ENCODE measurements at regions not wholly inside any gene's neighbourhood (a gene's known extent, or its start where the extent isn't known, plus 50 kb on each side); places are given as distances from the start of the nearest gene placed in this dataset.

GRCh38 chr1:117268535-117269455 is 58.1 kb upstream of the VTCN1 start:
- H3K9me3 ChIP-seq (ENCODE audit: low read depth, low read length), result no peaks in the 10 kb centered on the region
- no peak overlapping the region for H3K9ac ChIP-seq (ENCODE audit: insufficient read length)
- TF ChIP-seq POLR2AphosphoS5 (IDR thresholded peaks at IDR 0.05; ENCODE audit: borderline replicate concordance, low read depth, low read length), result no peak
- TF ChIP-seq FOXP2 (optimal IDR thresholded peaks at IDR 0.05; ENCODE audit: control extremely low read depth, extremely low read length, insufficient read depth), result no peak
- TF ChIP-seq EZH2 (IDR thresholded peaks at IDR 0.05), result no peak
- no peak for DNase-seq (ENCODE audit: low read depth, low spot score)
- H3K4me3 ChIP-seq, result no peak overlapping the region
- no peaks in the 10 kb centered on the region for H3K36me3 ChIP-seq (ENCODE audit: insufficient read depth, low read length)
- no peak overlapping the region for H3K27ac ChIP-seq

GRCh38 chr1:117267232-117267774 is 56.6 kb upstream of the VTCN1 start:
- no peak for DNase-seq (ENCODE audit: low read depth, low spot score)
- no peak overlapping the region for H3K27ac ChIP-seq
- H3K9ac ChIP-seq (ENCODE audit: insufficient read length), result no peak overlapping the region
- TF ChIP-seq POLR2AphosphoS5 (IDR thresholded peaks at IDR 0.05; ENCODE audit: borderline replicate concordance, low read depth, low read length) (no peak), FOXP2 (optimal IDR thresholded peaks at IDR 0.05; ENCODE audit: control extremely low read depth, extremely low read length, insufficient read depth) (no peak), EZH2 (IDR thresholded peaks at IDR 0.05) (no peak)
- H3K4me3 ChIP-seq, result no peak overlapping the region
- no peaks in the 10 kb centered on the region for H3K36me3 ChIP-seq (ENCODE audit: insufficient read depth, low read length)
- no peaks in the 10 kb centered on the region for H3K9me3 ChIP-seq (ENCODE audit: low read depth, low read length)

GRCh38 chr1:117262976-117263375 is 52.2 kb upstream of the VTCN1 start:
- no peak for TF ChIP-seq EZH2 (IDR thresholded peaks at IDR 0.05)
- no peak for TF ChIP-seq POLR2AphosphoS5 (IDR thresholded peaks at IDR 0.05; ENCODE audit: borderline replicate concordance, low read depth, low read length)
- no peak for TF ChIP-seq FOXP2 (optimal IDR thresholded peaks at IDR 0.05; ENCODE audit: control extremely low read depth, extremely low read length, insufficient read depth)
- no peaks in the 10 kb centered on the region for H3K36me3 ChIP-seq (ENCODE audit: insufficient read depth, low read length)

GRCh38 chr1:117261424-117261785 is 50.7 kb upstream of the VTCN1 start:
- Histone ChIP-seq H3K9ac (ENCODE audit: insufficient read length) (no peak overlapping the region), H3K9me3 (ENCODE audit: low read depth, low read length) (no peaks in the 10 kb centered on the region), H3K36me3 (ENCODE audit: insufficient read depth, low read length) (no peaks in the 10 kb centered on the region), H3K27ac (no peak overlapping the region), H3K4me3 (no peak overlapping the region)
- TF ChIP-seq EZH2 (IDR thresholded peaks at IDR 0.05), result no peak
- no peak for TF ChIP-seq POLR2AphosphoS5 (IDR thresholded peaks at IDR 0.05; ENCODE audit: borderline replicate concordance, low read depth, low read length)
- TF ChIP-seq FOXP2 (optimal IDR thresholded peaks at IDR 0.05; ENCODE audit: control extremely low read depth, extremely low read length, insufficient read depth), result no peak
- DNase-seq (ENCODE audit: low read depth, low spot score), result no peak

More at GRCh38 chr1:117262976-117263375, 52.2 kb upstream of the VTCN1 start:
- Histone ChIP-seq H3K4me3 (no peak overlapping the region), H3K27ac (no peak overlapping the region), H3K9ac (ENCODE audit: insufficient read length) (no peak overlapping the region), H3K9me3 (ENCODE audit: low read depth, low read length) (no peaks in the 10 kb centered on the region)
- DNase-seq (ENCODE audit: low read depth, low spot score), result no peak

GRCh38 chr1:117260761-117261423 is 50.2 kb upstream of the VTCN1 start:
- no peak overlapping the region for H3K27ac ChIP-seq
- no peak for DNase-seq (ENCODE audit: low read depth, low spot score)
- H3K36me3 ChIP-seq (ENCODE audit: insufficient read depth, low read length), result no peaks in the 10 kb centered on the region
- TF ChIP-seq EZH2 (IDR thresholded peaks at IDR 0.05) (no peak), POLR2AphosphoS5 (IDR thresholded peaks at IDR 0.05; ENCODE audit: borderline replicate concordance, low read depth, low read length) (no peak), FOXP2 (optimal IDR thresholded peaks at IDR 0.05; ENCODE audit: control extremely low read depth, extremely low read length, insufficient read depth) (no peak)
- H3K9ac ChIP-seq (ENCODE audit: insufficient read length), result no peak overlapping the region
- H3K4me3 ChIP-seq, result no peak overlapping the region
- H3K9me3 ChIP-seq (ENCODE audit: low read depth, low read length), result no peaks in the 10 kb centered on the region

All from SK-N-MC (cell line).